Fibroblast of gingiva (primary cell): ENCODE measurements at regions not wholly inside any gene's neighbourhood (a gene's known extent, or its start where the extent isn't known, plus 50 kb on each side); places are given as distances from the start of the nearest gene placed in this dataset.

Source experiments
- DNase-seq: peaks from one replicate; pipeline ENCODE4 v3.0.0-alpha.2; 2011; ENCODE audit warnings: low read depth

DNA sequence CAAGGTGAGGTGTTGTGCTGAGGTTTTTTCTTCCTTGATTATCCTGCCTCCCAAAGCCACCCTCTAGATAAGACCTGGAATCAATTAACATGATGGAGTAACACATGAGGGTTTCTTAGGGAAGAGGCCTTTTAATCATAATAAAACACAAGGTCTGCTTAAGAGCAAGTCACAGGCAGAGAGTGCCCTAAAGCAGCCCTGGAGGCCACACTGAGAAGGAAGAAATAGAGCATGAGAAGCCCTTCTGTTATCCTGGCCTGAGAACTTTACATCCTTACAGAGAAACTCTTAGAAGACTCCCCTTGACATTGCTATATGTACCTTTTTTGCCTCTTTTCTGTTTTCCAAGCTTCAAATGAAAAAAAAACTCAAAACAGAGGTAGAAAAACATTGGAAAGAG is 132.3 kb downstream of the CEP57L1 start:
- DNase-seq: no peak

GRCh38 chr6:109226353-109226752 is 131.0 kb downstream of the CEP57L1 start:
- DNase-seq: no peak

DNA sequence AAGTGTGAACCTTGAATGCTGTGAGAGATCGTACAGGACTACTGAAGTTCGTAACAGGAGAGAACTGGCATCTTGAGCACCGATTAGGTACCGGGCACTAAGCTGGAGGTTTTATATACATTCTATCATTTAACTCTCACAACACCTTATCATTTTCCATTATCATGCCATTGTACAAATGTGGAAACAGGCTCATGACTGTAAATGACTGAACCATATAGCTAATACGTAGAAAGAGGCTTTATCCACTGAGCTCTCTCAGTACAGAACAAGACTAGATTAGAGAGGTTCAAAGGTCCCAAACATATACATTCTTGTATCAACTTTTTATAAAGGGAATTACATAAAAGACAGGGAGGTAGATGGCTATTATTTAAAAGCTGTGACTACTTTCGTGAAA is 130.6 kb downstream of the CEP57L1 start:
- DNase-seq: no peak

- DNase-seq: no peak
Observed at GRCh38 chr6:109224994-109225393, 129.7 kb downstream of the CEP57L1 start.

DNA sequence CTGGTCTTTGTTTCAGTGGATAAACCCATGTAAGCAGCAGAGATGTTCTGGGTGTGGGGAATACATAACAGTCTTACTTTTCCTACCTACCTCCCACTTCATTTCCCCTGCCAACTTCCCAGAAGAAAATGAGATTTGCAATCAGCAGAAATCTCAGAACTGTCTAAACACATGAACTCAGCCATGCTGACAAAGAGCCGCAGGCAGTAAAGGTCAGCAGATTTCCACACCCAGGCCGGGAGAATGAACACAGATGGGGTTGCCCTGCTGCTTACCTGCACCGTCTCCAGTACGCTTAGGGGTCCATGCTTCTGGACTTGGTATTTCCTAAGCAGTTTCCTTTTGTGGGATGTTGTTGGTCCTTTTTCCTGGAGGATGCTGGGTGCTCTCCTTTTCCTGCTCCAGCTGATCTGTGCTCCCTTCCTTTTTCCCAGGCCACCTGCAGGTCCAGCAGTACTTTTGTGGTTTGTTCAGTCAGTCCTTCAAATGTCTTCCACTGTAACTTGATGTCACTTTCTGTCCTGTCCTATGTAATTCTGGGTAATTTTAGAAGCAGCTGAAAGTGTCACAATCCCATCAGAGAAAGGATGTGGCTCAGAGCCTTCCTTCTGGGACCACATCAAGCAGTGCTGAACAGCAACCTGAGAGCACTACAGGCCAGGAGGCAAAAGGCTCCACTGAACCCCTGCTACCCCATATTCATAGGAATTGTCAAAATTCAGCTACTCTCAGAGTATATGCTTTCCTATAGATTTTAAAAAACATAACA is 129.0 kb downstream of the CEP57L1 start:
- no peak for DNase-seq

DNA sequence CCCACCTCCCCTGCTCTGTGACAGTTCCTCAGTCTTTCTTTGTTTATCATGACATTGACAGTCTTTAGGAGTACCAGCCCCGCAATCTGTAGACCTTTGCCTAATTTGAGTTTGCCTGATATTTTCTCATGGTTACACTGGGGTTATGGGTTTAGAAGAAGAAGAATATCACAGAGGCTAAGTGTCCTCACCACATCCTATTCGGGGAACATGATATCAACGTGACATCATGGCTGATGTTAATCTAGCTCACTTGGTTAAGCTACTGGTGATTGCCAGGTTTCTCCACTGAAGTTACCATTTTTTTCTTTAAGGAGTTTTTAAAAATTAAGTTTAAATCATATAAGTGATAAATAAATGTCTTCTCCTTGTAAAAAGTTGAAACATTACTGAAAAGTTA is 127.5 kb downstream of the CEP57L1 start:
- DNase-seq: no peak

- no peak for DNase-seq
Observed at GRCh38 chr6:109221543-109222195, 126.4 kb downstream of the CEP57L1 start.
